HG03159 (cell line): ENCODE measurements at regions not wholly inside any gene's neighbourhood (a gene's known extent, or its start where the extent isn't known, plus 50 kb on each side); places are given as distances from the start of the nearest gene placed in this dataset.
A peak's percentile ranks its signal among the peaks of the same experiment; 100 is the strongest.
"Not testable (repeated sequence)": the region's sequence is repeated elsewhere in the genome, so short reads cannot be mapped to it uniquely, and the experiment has no call there.

ENCODE experiments used
- ATAC-seq: cut with Tn5 transposase; IDR thresholded peaks from one replicate; pipeline ENCODE4 v1.9.1; 2021; ENCODE audit warnings: mild to moderate bottlenecking, moderate library complexity; ENCODE audit not compliant: unreplicated experiment

GRCh38 chrX:34406580-34406979 lies 250.5 kb downstream of the TMEM47 start:
- no peak for ATAC-seq

GRCh38 chrX:34404386-34405070 lies 252.6 kb downstream of the TMEM47 start:
- ATAC-seq: no peak

GRCh38 chrX:34401411-34401810 lies 255.7 kb downstream of the TMEM47 start:
- no peak for ATAC-seq

- ATAC-seq: no peak
Measured at GRCh38 chrX:34382416-34382815, 250.3 kb upstream of the FAM47A start.

- ATAC-seq: no peak
Measured at GRCh38 chrX:34381241-34381640, 249.1 kb upstream of the FAM47A start.

- ATAC-seq: no peak
Measured at GRCh38 chrX:34379891-34380290, 247.8 kb upstream of the FAM47A start.

GRCh38 chrX:34377645-34378044 lies 245.5 kb upstream of the FAM47A start:
- ATAC-seq: no peak

GRCh38 chrX:34371754-34372153 lies 239.6 kb upstream of the FAM47A start:
- no peak for ATAC-seq

- no peak for ATAC-seq
Measured at GRCh38 chrX:34365471-34365870, 233.4 kb upstream of the FAM47A start.

- ATAC-seq: no peak
Measured at GRCh38 chrX:34350561-34351335, 218.6 kb upstream of the FAM47A start.

- ATAC-seq: no peak
Measured at GRCh38 chrX:34343001-34343400, 210.9 kb upstream of the FAM47A start.

- no peak for ATAC-seq
Measured at GRCh38 chrX:34341814-34342213, 209.7 kb upstream of the FAM47A start.

- ATAC-seq: no peak
Measured at GRCh38 chrX:34341258-34341657, 209.1 kb upstream of the FAM47A start.

GRCh38 chrX:34338046-34338445 lies 205.9 kb upstream of the FAM47A start:
- ATAC-seq: no peak

GRCh38 chrX:34335376-34335775 lies 203.3 kb upstream of the FAM47A start:
- not testable (repeated sequence) for ATAC-seq

GRCh38 chrX:34332334-34332733 lies 200.2 kb upstream of the FAM47A start:
- ATAC-seq: no peak

GRCh38 chrX:34325460-34325859 lies 193.3 kb upstream of the FAM47A start:
- ATAC-seq: no peak

- not testable (repeated sequence) for ATAC-seq
Measured at GRCh38 chrX:34320424-34320823, 188.3 kb upstream of the FAM47A start.

GRCh38 chrX:34300871-34301270 lies 168.8 kb upstream of the FAM47A start:
- ATAC-seq: peak; percentile 79

- ATAC-seq: no peak
Measured at GRCh38 chrX:34299451-34299967, 167.4 kb upstream of the FAM47A start.

GRCh38 chrX:34294665-34295064 lies 162.6 kb upstream of the FAM47A start:
- no peak for ATAC-seq

- no peak for ATAC-seq
Measured at GRCh38 chrX:34288782-34289181, 156.7 kb upstream of the FAM47A start.
